ENCODE measurements at regions not wholly inside any gene's neighbourhood (a gene's known extent, or its start where the extent isn't known, plus 50 kb on each side); places are given as distances from the start of the nearest gene placed in this dataset.

DNA sequence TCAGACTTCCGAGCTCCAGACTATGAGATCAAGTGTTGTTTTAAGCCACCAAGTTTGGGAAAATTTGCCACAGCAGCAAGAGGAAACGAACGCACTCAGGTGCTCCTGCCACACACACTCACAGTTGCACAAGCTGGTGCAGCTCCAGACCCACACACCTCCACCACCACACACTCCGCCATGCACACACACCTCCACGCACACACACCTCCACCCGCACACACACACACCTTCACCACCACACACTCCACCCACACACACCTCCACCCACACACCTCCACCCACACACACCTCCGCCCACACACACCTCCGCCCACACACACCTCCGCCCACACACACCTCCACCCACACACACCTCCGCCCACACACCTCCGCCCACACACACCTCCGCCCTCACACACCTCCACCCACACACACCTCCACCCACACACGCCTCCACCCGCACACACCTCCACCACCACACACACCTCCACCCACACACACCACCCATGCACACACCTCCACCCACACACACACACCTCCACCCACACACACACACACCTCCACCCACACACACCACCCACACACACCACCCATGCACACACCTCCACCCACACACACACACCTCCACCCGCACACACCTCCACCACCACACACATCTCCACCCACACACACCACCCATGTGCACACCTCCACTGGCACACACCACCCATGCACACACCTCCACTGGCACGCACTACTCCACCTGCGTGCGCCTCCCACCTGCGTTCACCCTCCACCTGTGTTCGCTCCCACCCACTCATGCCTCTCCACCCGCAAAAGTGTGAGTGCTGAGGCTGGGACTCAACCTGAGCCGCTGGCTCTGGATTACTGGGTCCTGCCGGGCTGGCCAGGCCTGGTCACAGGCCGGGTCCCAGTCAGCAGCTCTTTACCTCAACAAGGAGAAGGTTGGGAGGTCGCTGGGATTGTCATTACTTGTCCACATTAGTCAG is 175.6 kb downstream of the BMP7 start:
- Histone ChIP-seq H3K36me3 (ENCODE audit: insufficient read depth, low read length) (no peaks in the 10 kb centered on the region), H3K9me2 (ENCODE audit: low read depth, low read length) (no peaks in the 10 kb centered on the region), H3K27ac (ENCODE audit: low read depth, low read length, poor library complexity, severe bottlenecking) (no peak overlapping the region), H3K9me3 (ENCODE audit: low read length) (no peaks in the 10 kb centered on the region), H3K4me3 (ENCODE audit: low read depth, low read length, poor library complexity, severe bottlenecking) (no peak overlapping the region), H3K4me2 (ENCODE audit: low read length) (no peak overlapping the region), H3F3A (ENCODE audit: insufficient read depth, low read length) (no peaks in the 10 kb centered on the region), H3K79me2 (ENCODE audit: insufficient read depth, low read length) (no peaks in the 10 kb centered on the region), H2AFZ (ENCODE audit: low read length) (no peak overlapping the region), H4K20me1 (ENCODE audit: insufficient read depth, low read length) (no peaks in the 10 kb centered on the region), H3K4me1 (ENCODE audit: insufficient read depth, low read length, severe bottlenecking) (peaks cover 9% of the 10 kb centered on the region), H3K9ac (ENCODE audit: low read length) (no peak overlapping the region), H3K27me3 (ENCODE audit: insufficient read depth, low read length) (peaks cover 8% of the 10 kb centered on the region; the same call in 1 of the 2 replicates)
- TF ChIP-seq, protein P1, sequence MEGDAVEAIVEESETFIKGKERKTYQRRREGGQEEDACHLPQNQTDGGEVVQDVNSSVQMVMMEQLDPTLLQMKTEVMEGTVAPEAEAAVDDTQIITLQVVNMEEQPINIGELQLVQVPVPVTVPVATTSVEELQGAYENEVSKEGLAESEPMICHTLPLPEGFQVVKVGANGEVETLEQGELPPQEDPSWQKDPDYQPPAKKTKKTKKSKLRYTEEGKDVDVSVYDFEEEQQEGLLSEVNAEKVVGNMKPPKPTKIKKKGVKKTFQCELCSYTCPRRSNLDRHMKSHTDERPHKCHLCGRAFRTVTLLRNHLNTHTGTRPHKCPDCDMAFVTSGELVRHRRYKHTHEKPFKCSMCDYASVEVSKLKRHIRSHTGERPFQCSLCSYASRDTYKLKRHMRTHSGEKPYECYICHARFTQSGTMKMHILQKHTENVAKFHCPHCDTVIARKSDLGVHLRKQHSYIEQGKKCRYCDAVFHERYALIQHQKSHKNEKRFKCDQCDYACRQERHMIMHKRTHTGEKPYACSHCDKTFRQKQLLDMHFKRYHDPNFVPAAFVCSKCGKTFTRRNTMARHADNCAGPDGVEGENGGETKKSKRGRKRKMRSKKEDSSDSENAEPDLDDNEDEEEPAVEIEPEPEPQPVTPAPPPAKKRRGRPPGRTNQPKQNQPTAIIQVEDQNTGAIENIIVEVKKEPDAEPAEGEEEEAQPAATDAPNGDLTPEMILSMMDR (IDR thresholded peaks at IDR 0.05; ENCODE audit: low read length) = no peak
- TF ChIP-seq EZH2 (IDR thresholded peaks at IDR 0.05; ENCODE audit: borderline replicate concordance, low read length) = no peak

DNA sequence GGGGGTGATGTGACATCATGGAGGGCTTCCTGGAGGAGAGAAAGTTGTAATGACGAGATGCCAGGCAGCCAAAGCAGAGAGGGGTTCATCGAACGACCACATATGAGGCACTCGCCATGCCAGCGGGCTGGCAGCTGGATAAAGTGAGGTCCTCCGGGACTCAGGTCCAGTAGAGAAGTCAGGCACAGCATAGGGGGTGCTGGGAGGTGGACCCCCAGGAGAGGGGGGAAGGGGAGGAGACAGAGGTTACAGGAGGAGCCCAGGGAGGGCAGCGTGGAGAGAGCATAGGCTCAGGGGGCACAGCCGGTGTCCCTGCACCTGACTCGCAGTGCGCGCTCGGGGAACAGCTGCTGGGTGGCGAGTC is 174.7 kb downstream of the BMP7 start:
- TF ChIP-seq, protein P1 (IDR thresholded peaks at IDR 0.05; ENCODE audit: low read length) = no peak
- TF ChIP-seq EZH2 (IDR thresholded peaks at IDR 0.05; ENCODE audit: borderline replicate concordance, low read length) = no peak
- H3K27ac ChIP-seq (ENCODE audit: low read depth, low read length, poor library complexity, severe bottlenecking) = no peak overlapping the region
- no peaks in the 10 kb centered on the region for H3K9me3 ChIP-seq (ENCODE audit: low read length)
- H3K9me2 ChIP-seq (ENCODE audit: low read depth, low read length) = no peaks in the 10 kb centered on the region
- no peak overlapping the region for H3K4me3 ChIP-seq (ENCODE audit: low read depth, low read length, poor library complexity, severe bottlenecking)
- no peak overlapping the region for H2AFZ ChIP-seq (ENCODE audit: low read length)
- H3K27me3 ChIP-seq (ENCODE audit: insufficient read depth, low read length) = 0 out of 2 replicates have a peak, but pooled peaks cover 3% of the 10 kb centered on the region
- H3K4me2 ChIP-seq (ENCODE audit: low read length) = peak overlapping the region; percentile 36; the same call in 1 of the 2 replicates
- H3K36me3 ChIP-seq (ENCODE audit: insufficient read depth, low read length) = no peaks in the 10 kb centered on the region
- no peaks in the 10 kb centered on the region for H3F3A ChIP-seq (ENCODE audit: insufficient read depth, low read length)
- H3K9ac ChIP-seq (ENCODE audit: low read length) = no peak overlapping the region
- H3K79me2 ChIP-seq (ENCODE audit: insufficient read depth, low read length) = no peaks in the 10 kb centered on the region
- H3K4me1 ChIP-seq (ENCODE audit: insufficient read depth, low read length, severe bottlenecking) = peaks cover 9% of the 10 kb centered on the region
- no peaks in the 10 kb centered on the region for H4K20me1 ChIP-seq (ENCODE audit: insufficient read depth, low read length)

DNA sequence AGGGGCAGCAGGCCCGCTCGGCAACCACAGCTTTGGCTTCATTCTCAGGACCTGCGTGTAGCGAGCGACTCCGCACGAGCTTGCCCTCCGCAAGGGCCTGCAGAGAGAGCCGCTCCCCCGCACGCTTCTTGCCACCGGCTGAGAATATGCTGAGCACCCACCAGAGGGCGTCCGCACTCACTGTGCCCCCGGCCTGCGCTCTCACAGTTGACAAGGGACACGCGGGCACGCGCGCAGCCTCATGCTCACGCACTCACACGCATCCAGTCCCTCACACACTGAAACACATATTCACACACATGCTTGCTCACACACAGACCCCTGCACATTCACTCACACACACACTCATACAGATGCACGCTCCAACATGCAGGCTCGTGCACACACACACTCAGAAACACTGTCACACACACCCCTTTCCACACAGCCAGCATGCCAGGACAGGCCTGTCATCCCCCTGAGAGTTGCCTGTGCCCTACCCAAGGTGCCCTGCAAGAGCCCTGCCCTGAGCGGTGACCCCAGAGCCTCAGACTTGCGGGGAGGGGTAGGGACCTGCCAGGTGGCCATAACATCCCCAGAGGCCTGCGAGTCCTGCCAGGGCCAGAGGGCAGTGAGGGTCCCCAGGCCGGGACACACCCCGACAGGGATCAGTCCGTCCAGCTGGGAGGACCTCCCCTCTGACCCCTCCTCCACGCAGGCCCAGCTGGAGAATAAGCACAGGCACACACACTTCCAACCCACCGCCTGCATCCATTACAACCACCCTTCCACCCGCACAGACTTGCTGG is 174.1 kb downstream of the BMP7 start:
- Histone ChIP-seq H3F3A (ENCODE audit: insufficient read depth, low read length) (no peaks in the 10 kb centered on the region), H3K4me1 (ENCODE audit: insufficient read depth, low read length, severe bottlenecking) (peaks cover 9% of the 10 kb centered on the region), H3K4me2 (ENCODE audit: low read length) (peak overlapping the region; percentile 36; the same call in 1 of the 2 replicates), H3K36me3 (ENCODE audit: insufficient read depth, low read length) (no peaks in the 10 kb centered on the region), H3K9me2 (ENCODE audit: low read depth, low read length) (no peaks in the 10 kb centered on the region), H3K27me3 (ENCODE audit: insufficient read depth, low read length) (peaks cover 2% of the 10 kb centered on the region; the same call in 1 of the 2 replicates), H4K20me1 (ENCODE audit: insufficient read depth, low read length) (no peaks in the 10 kb centered on the region), H3K79me2 (ENCODE audit: insufficient read depth, low read length) (no peaks in the 10 kb centered on the region), H2AFZ (ENCODE audit: low read length) (no peak overlapping the region), H3K9ac (ENCODE audit: low read length) (no peak overlapping the region; the same call in 1 of the 2 replicates), H3K27ac (ENCODE audit: low read depth, low read length, poor library complexity, severe bottlenecking) (no peak overlapping the region), H3K9me3 (ENCODE audit: low read length) (no peaks in the 10 kb centered on the region), H3K4me3 (ENCODE audit: low read depth, low read length, poor library complexity, severe bottlenecking) (no peak overlapping the region)
- no peak for TF ChIP-seq EZH2 (IDR thresholded peaks at IDR 0.05; ENCODE audit: borderline replicate concordance, low read length)
- TF ChIP-seq, protein P1 (IDR thresholded peaks at IDR 0.05; ENCODE audit: low read length) = peak; percentile 86
